Ishikawa (cell line): ENCODE measurements at regions not wholly inside any gene's neighbourhood (a gene's known extent, or its start where the extent isn't known, plus 50 kb on each side); places are given as distances from the start of the nearest gene placed in this dataset.

Experiments used
- CEBPB ChIP-seq: IDR thresholded peaks from 2 replicates; pipeline ENCODE4 v1.6.1; 2012
- CREB1 ChIP-seq: IDR thresholded peaks from 2 replicates; pipeline ENCODE4 v1.6.1; 2012; ENCODE audit warnings: low read depth
- EP300 ChIP-seq: IDR thresholded peaks from 2 replicates; pipeline ENCODE4 v1.6.1; 2012; ENCODE audit warnings: borderline replicate concordance
- FOXM1 ChIP-seq: IDR thresholded peaks from 2 replicates; pipeline ENCODE4 v1.6.1; 2012; ENCODE audit warnings: low read depth, borderline replicate concordance
- MAX ChIP-seq: IDR thresholded peaks from 2 replicates; pipeline ENCODE4 v1.6.1; 2012
- NFIC ChIP-seq: IDR thresholded peaks from 2 replicates; pipeline ENCODE4 v1.6.1; 2012
- RAD21 ChIP-seq: IDR thresholded peaks from 2 replicates; pipeline ENCODE4 v1.6.1; 2012; ENCODE audit warnings: low read depth
- REST ChIP-seq: IDR thresholded peaks from 2 replicates; pipeline ENCODE4 v1.6.1; 2012; ENCODE audit warnings: low read depth, mild to moderate bottlenecking
- TAF1 ChIP-seq: IDR thresholded peaks from 2 replicates; pipeline ENCODE4 v1.6.1; 2012; ENCODE audit warnings: low read depth, mild to moderate bottlenecking
- TCF12 ChIP-seq: IDR thresholded peaks from 2 replicates; pipeline ENCODE4 v1.6.1; 2012; ENCODE audit warnings: low read depth
- TEAD4 ChIP-seq: IDR thresholded peaks from 2 replicates; pipeline ENCODE4 v1.6.1; 2012
- USF1 ChIP-seq: IDR thresholded peaks from 2 replicates; pipeline ENCODE4 v1.6.1; 2012
- YY1 ChIP-seq: IDR thresholded peaks from 2 replicates; pipeline ENCODE4 v1.6.1; 2012; ENCODE audit warnings: low read depth
- ZBTB7A ChIP-seq: IDR thresholded peaks from 2 replicates; pipeline ENCODE4 v1.6.1; 2012; ENCODE audit warnings: low read depth

- no peak for TF ChIP-seq EP300
- TF ChIP-seq YY1, result no peak
- no peak for TF ChIP-seq MAX
- no peak for TF ChIP-seq TAF1
- TF ChIP-seq CREB1, result no peak
- no peak for TF ChIP-seq REST
- TF ChIP-seq NFIC, result no peak
- no peak for TF ChIP-seq ZBTB7A
- TF ChIP-seq TCF12, result no peak
- no peak for TF ChIP-seq FOXM1
- no peak for TF ChIP-seq RAD21
- TF ChIP-seq CEBPB, result no peak
- no peak for TF ChIP-seq TEAD4
- TF ChIP-seq USF1, result no peak
Observed at GRCh38 chr5:12848709-12849108, 944.5 kb upstream of the CTNND2 start.
